Osteocyte (in vitro differentiated cells): ENCODE measurements at regions not wholly inside any gene's neighbourhood (a gene's known extent, or its start where the extent isn't known, plus 50 kb on each side); places are given as distances from the start of the nearest gene placed in this dataset.

Source experiments
- DNase-seq: peaks from one replicate; pipeline ENCODE4 v3.0.0; 2021; ENCODE audit warnings: mixed read lengths; ENCODE audit not compliant: unreplicated experiment; ENCODE audit errors: extremely low spot score
- H3K27ac Mint-ChIP-seq: one replicate; pipeline ENCODE4 v1.8.0; 2021; ENCODE audit warnings: mild to moderate bottlenecking, mixed read lengths; ENCODE audit not compliant: unreplicated experiment
- H3K27me3 Mint-ChIP-seq: one replicate; pipeline ENCODE4 v1.8.0; 2021; ENCODE audit warnings: mixed read lengths; ENCODE audit not compliant: unreplicated experiment
- H3K36me3 Mint-ChIP-seq: one replicate; pipeline ENCODE4 v1.8.0; 2021; ENCODE audit warnings: mixed read lengths; ENCODE audit not compliant: unreplicated experiment
- H3K4me1 Mint-ChIP-seq: one replicate; pipeline ENCODE4 v1.8.0; 2021; ENCODE audit warnings: mixed read lengths; ENCODE audit not compliant: unreplicated experiment
- H3K4me3 Mint-ChIP-seq: one replicate; pipeline ENCODE4 v1.8.0; 2021; ENCODE audit warnings: mild to moderate bottlenecking, moderate library complexity, mixed read lengths; ENCODE audit not compliant: unreplicated experiment
- H3K9me3 Mint-ChIP-seq: one replicate; pipeline ENCODE4 v1.8.0; 2021; ENCODE audit warnings: mixed read lengths; ENCODE audit not compliant: unreplicated experiment
- CTCF ChIP-seq: fragments of 200-600 bp; sonication (generic); IDR thresholded peaks from 2 replicates; pipeline ENCODE4 v1.5.0; 2021; ENCODE audit warnings: antibody characterized with exemption, mild to moderate bottlenecking, moderate library complexity

- H3K27ac Mint-ChIP-seq, result no peak overlapping the region
Measured at GRCh38 chrX:107542500-107542899, 85.8 kb upstream of the PRPS1 start.

GRCh38 chrX:107547621-107548020 lies 80.7 kb upstream of the PRPS1 start:
- Mint-ChIP-seq H3K4me3 (no peak overlapping the region), H3K36me3 (no peaks in the 10 kb centered on the region), H3K9me3 (no peaks in the 10 kb centered on the region), H3K4me1 (no peaks in the 10 kb centered on the region), H3K27me3 (no peaks in the 10 kb centered on the region), H3K27ac (no peak overlapping the region)
- no peak for DNase-seq
- no peak for TF ChIP-seq CTCF

More at GRCh38 chrX:107542500-107542899, 85.8 kb upstream of the PRPS1 start:
- TF ChIP-seq CTCF, result peak; percentile 12
- Mint-ChIP-seq H3K9me3 (no peaks in the 10 kb centered on the region), H3K27me3 (no peaks in the 10 kb centered on the region), H3K36me3 (no peaks in the 10 kb centered on the region), H3K4me1 (no peaks in the 10 kb centered on the region), H3K4me3 (no peak overlapping the region)
- no peak for DNase-seq

GRCh38 chrX:107548775-107549174 lies 79.5 kb upstream of the PRPS1 start:
- H3K27me3 Mint-ChIP-seq, result no peaks in the 10 kb centered on the region
- no peak for TF ChIP-seq CTCF
- H3K4me3 Mint-ChIP-seq, result no peak overlapping the region
- H3K36me3 Mint-ChIP-seq, result no peaks in the 10 kb centered on the region
- H3K9me3 Mint-ChIP-seq, result no peaks in the 10 kb centered on the region
- no peaks in the 10 kb centered on the region for H3K4me1 Mint-ChIP-seq
- no peak for DNase-seq
- H3K27ac Mint-ChIP-seq, result no peak overlapping the region

GRCh38 chrX:107549504-107549903 lies 78.8 kb upstream of the PRPS1 start:
- no peaks in the 10 kb centered on the region for H3K9me3 Mint-ChIP-seq
- TF ChIP-seq CTCF, result no peak
- no peaks in the 10 kb centered on the region for H3K27me3 Mint-ChIP-seq
- H3K36me3 Mint-ChIP-seq, result no peaks in the 10 kb centered on the region
- no peak overlapping the region for H3K27ac Mint-ChIP-seq
- H3K4me3 Mint-ChIP-seq, result no peak overlapping the region
- H3K4me1 Mint-ChIP-seq, result no peaks in the 10 kb centered on the region
- DNase-seq, result no peak

GRCh38 chrX:107551546-107551945 lies 76.8 kb upstream of the PRPS1 start:
- no peaks in the 10 kb centered on the region for H3K36me3 Mint-ChIP-seq
- DNase-seq, result no peak
- H3K9me3 Mint-ChIP-seq, result no peaks in the 10 kb centered on the region
- H3K4me3 Mint-ChIP-seq, result no peak overlapping the region
- H3K27me3 Mint-ChIP-seq, result no peaks in the 10 kb centered on the region
- no peak overlapping the region for H3K27ac Mint-ChIP-seq
- no peaks in the 10 kb centered on the region for H3K4me1 Mint-ChIP-seq
- TF ChIP-seq CTCF, result no peak
